NCI-H1105 treated with DMSO at 0.1 percent for 48 hours (cell line): ENCODE measurements at regions not wholly inside any gene's neighbourhood (a gene's known extent, or its start where the extent isn't known, plus 50 kb on each side); places are given as distances from the start of the nearest gene placed in this dataset.

ENCODE experiments used
- DNase-seq: peaks from one replicate; lab custom pipeline; 2025; lab: John Stamatoyannopoulos, UW

DNA sequence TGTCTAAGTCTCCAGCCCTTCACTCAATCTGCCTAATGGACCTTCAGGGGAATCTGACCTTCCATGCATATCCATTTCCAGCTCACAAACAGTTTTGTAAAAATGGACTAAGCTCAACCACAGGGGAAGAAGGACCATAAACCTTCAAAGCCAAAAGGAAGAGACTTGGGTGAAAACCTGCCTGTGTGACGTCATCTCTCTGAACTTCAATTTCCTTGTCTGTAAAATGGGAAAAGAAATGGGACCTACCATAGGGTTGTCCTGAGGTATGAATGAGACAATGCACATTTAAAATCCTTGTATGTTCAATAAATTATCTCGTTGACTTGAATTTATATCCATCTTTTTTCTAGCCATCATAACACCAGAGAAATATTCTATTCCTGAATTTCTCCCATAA is 370.7 kb downstream of the INSC start:
- no peak for DNase-seq

DNA sequence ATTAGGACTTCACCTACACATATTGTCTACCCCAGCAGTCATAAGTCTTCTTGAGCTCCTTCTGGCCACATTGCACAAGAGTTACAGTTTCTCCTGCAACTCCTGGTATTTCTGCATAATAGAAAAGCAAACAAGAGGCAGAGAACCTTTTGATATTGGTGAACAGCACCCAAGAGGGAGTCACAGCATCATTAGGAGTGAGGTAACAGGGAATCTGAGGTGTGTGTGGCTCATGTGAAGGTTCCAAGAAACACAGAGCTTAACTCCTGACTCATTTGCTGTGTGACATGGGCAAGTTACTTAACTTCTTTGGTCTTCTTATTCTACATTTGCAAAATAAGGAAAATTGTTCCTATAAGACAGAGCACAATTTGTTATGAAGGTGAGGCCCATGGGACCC is 374.6 kb downstream of the INSC start:
- DNase-seq: no peak

DNA sequence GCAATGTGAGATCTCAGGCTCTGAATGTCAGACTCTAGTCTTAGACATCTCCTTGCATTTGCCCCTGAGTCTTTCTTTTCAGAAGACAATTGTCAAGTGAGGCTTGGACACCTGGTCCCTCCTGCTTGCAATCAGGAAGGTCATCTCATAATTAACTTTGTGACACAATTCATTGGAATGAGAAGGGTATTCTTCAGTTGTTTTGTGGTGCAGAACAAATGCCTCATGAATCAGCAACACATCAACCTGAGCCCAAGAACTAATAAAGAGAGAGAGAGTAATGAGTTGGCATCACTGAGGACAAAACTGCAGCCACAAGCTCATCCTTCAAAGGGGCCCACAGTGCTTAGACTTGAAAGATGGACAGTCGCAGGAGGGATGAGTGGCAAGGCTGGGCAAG is 375.8 kb downstream of the INSC start:
- no peak for DNase-seq

DNA sequence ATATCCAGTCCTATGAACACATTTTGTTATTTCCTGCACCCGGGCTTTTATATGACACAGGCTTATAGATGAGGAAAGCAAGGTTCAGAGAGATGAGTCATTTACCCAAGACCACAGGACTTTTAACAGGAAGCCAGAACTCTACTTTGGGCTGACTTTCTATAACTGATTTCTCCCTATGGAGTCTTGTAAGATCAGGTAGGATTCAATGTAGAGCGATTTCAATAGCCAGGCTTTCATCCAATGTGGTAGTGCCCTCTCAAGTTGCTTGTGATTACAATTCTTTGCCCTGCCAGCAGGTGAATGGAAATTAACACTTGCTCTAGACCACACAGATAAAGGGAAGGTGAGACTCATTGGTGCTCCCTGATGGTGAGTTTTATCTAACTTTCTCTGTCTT is 378.3 kb downstream of the INSC start:
- no peak for DNase-seq

DNA sequence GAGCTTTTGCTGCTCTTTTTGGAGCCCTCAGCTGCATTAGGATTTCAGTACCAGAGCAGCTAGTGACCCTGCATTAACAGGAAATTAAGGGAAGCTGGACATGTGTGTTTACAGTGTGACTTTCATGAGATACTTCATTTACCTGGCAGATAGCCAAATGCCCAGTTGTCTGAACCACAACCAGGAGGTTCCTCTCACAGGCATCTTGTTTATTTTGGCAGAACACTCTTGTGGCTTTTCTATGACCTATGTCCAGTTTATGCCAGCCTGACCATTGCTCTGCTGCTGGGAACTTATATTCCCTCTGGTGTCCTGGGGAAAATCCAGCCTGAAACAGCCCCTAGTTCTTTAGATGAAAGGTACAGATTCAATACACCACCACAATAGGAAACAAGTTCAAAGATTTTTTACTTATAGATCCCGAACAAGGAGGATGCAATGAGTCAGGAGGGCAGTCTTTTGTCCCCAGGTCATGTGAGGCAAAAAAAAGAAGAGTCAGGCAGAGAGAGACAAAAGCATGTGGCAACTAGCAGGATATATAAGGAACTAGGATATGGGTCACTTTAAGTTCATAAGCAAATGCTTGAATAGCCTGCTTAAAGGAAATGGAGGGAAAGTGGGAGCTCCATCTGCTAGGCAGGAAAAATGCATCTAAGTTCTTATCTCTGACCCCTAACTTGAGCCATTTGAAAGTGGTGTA is 379.3 kb downstream of the INSC start:
- DNase-seq: no peak

DNA sequence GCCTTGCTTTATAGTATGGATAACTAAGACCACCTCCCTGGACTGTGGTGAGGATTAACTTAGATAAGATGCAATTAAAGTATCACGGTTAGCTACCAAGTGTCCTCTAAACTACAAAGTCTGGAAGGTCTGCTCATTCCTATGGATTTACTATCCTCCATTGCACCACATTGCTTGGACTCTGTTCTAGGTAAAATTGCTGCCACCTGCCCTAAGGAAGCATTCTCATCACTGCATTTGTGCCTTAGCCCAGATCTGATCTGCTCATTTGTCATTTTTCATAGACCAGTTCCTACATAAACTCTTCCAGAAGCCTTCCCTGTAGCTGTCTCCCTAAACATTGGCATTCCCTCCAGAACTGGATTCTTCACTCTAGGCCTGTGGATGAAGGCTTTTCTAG is 380.0 kb downstream of the INSC start:
- DNase-seq: no peak

DNA sequence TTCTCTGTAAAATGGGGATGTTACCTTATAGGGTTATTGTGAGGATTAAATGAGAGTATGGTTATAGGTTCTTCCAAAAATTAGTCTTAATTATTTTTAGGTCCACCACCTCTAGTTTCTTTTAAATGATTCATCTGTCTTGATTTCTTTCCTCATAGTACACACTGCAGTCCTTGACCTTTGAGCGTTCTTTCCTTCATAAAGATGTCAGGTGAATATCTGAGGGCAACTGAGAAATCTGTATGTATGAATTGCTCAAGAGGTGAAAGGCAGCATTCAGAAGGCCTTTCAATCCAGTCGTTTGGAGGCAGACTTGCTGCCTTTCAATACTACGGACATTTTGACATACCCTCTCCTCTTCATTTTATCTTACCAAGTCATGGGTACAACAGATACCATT is 380.7 kb downstream of the INSC start:
- no peak for DNase-seq

DNA sequence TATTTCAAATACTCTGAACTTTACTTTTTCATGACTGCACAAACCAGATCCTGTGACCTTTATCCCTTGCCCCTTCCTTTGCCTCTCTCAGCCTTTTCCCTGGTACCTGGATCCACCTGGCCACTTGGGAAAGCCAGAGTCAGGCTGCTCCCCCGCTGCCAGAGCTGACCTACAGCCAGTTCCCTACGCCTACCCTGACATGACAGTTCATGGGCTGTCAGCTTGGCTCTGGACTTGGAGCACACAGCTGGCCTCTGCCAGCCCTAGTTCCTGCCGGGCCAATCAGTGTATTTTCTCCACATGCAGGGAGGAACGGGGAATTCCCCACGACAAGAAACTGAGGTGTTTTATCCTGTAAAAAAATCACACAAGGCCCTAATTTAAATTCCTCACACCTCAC is 382.6 kb downstream of the INSC start:
- DNase-seq: no peak

DNA sequence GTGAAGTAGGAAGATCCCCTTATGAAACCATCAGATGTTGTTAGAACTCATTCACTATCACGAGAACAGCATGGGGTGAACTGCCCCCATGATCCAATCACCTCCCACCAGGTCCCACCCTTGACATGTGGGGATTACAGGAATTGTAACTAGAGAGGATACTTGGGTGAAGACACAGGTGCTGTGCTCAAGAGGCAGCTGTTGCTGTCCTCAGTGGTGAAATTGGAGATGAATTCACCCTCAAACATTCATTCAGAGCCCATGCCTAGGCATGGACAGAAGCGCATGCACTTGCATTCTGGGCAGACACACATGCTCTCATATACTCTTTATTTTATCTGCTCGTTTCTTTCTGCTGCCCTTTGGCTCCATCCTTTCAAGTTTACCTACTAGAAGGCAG is 385.0 kb downstream of the INSC start:
- no peak for DNase-seq

DNA sequence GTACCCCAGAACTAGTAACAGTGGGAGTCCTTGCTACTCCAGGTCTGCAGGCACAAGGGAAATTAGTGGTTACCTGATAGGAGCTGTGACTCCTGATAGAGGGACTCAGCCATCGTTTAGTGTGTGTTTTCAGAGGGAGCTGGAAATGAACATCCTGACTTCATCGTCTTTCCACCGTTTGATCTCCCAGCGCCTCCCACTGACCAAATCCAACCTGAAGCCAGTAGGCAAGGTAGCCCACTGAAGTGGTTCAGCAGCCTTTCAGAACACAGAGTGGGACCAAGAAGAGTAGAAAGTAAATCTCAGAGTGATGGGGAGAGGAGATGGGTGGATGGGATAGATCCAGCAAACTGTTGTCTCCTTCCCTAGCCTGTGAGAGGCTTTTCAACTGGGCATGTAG is 385.9 kb downstream of the INSC start:
- no peak for DNase-seq

DNA sequence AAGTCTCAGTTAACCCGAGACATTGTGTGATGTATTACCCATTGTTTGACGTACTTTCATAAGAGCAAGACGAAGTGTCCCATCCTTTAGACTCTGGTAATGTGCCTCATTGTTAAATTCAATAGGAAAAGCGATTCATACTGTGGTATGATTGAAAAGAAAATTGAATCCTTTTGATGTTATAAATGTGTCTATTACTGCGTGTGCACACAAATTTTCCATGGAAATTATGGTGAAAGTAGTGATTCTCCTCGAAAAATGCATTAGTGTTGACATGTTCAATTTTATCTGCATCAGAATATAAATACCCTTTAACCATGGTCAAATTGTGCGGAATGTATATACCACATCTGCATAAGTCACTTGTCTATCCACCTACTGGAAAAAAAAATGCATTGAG is 386.8 kb downstream of the INSC start:
- DNase-seq: no peak

DNA sequence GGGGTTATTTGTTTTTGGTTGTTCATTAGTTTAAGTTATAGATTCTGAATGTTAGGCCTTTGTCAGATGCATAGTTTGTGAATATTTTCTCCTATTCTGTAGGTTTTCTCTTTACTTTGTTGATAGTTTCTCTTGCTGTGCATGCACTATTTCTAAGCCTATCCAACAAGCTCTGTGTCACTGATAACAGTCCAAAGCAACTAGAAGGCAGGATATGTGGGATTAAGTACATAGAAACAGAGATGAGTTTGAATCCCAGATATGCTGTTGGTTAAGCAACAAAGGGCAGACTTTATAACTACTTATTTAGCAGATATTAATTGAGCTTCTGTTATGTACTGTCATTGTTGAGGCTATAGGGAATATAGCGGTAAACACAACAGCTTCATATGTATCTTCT is 390.4 kb downstream of the INSC start:
- DNase-seq: no peak

DNA sequence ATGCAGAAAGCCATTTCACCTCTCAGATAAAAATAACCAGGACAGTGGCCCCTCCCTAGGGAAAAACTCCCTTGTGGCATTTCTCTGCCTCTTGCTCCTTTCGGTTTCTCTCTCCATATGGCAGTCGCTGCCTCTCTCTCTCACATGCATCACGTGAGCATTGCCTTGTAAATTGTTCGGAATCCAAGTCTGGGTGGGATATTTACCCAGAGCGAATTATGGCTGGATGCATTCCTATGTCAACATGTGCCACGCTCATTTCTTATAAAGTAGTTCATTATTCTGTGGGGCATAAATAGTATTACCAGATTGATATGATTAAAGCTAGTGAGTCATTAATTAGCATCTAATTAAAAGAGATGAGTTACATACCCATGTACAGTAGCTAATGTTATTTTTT is 392.9 kb downstream of the INSC start:
- DNase-seq: peak; percentile 10

DNA sequence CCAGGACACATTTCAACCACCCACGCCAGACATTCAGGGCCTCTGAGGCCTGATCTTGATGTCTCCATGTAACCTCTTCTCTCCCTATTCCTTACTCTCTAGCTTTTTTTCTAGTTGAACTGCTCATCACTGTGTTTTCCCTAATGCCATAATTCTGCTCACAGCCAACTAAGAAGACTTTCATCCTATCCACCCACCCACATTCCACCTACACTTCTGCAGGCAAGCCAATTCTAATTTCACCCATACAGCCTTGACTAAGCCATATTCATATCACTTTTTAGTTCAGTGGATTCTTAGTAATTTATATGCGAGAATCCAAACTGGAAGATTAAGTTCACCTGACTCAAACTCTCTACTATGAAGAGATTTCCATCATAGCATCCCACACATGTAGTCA is 394.4 kb downstream of the INSC start:
- DNase-seq: no peak

DNA sequence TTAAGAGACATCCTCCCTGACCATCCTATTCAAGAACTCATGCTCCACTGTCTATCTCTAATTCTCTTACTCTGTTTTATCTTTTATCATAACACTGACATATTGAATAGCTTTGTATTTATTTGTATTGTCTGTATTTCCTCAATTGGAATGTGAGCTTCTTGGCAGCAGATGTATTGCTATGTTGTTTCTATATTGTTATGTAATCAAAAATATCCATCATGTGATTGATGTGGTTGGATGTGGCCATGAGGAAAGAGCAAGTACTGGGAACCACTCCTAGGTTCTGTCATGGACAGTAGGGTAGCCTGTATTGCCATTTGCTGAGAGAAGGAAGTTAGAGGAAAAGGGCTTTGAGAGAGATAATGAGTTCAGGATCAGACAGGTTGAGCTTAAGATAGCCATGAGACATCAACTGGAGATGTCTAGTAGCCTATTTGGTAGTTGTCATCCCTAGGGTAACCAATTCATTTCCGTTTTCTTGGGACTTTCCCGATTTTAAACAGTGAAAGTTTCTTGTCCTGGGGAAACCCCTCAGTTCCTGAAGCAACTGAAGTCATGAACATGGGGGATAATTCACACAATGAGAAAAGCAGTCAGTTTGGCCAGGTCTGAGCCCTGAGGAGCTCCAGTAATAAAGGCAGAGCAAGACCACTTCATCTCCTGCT is 404.5 kb downstream of the INSC start:
- DNase-seq: no peak

DNA sequence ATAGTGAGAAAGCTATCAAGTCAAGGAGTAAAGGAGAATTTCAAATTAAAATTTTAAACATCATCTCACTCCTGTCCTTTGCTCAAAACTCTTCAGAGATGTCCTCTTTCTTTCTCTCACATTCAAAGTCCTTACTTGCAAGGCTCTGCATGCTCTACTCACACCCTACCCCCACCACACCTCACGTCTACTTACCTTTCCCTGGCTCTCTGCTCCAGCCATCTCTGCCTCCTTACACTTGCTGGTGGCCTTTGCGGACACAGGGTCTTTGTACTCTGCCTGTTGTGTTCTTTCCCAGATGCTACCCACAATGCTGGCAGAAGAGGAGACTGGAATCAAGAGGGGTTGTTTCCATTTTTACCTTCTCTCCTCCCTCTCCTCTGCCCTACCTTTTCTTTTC is 405.2 kb downstream of the INSC start:
- DNase-seq: no peak

DNA sequence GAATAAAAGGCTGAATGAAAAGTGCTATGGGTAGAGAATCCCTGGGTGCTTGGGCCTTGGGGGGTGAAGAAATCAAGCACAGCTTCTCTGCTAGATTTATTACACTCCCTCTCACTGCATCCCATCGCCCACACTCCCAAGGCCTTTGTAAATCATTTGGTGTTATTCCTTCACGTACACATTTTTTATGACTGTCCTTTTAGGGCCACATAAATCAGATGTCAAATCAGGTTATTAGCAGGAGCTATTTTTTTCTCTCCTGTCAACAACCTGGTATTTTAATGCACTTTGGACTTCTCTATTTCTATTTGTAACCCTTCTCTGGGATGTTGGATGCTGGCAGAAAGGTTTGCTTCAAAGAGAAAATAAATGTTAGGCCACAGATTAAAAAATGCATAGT is 408.8 kb downstream of the INSC start:
- no peak for DNase-seq

DNA sequence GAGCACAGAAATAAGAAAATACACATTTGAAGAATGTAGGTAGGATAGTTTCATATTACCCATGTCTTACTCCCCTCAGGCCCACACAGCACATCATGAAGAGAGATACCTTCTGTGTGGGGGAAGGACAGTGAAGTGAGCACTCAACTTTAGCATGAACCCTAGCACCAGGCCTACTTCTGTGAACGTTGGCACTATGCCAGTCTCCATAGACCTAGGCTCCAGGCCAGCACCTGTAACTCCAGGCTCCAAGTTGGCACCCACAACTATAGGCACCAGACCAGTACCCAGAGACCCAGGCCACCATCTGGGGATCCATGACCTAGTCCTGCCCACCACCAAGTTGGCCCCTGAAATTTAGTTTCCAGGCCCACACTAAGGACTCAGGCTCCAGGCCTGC is 410.9 kb downstream of the INSC start:
- peak; percentile 34 for DNase-seq

DNA sequence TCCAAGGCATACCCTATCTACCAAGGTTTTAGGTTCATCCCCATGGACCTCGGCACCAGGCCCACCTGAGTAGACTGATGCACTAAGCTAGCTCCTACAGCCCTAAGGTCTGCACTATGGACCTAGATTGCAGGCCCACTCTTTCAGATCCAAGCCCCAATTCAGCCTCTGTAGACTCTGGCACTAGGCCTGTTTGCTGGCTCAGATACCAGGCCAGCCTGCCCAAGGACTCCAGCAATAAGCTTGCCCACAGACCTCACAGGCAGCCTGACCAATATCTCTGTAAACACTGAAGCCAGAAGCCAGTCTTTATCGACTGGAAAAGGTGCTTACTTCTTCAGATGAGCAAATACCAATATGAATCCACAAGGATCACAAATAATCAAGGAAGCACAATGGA is 411.3 kb downstream of the INSC start:
- no peak for DNase-seq

DNA sequence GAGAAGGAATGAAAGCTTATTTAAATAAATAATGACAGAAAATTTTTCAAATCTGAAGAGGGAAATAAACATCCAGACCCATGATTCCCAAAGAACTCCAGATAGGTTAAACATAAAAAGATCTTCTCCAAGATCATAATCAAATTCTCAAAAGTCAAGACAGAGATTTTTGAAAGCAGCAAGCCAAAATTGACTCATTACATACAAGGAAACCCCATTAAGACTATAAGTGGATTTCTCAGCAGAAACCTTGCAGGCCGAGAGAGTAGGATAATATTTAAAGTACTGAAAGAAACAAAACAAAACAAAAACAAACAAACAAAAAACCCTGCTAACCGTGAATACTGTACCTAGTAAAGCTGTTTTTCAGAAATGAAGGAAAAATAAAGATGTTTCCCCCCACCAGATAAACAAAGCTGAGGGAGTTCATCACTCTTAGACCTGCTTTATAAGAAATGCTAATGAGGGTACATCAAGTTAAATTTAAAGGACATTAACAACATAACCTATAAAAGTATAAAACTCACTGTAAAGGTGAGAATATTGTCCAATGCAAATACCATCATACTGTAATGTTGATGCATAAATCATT is 412.2 kb downstream of the INSC start:
- no peak for DNase-seq

DNA sequence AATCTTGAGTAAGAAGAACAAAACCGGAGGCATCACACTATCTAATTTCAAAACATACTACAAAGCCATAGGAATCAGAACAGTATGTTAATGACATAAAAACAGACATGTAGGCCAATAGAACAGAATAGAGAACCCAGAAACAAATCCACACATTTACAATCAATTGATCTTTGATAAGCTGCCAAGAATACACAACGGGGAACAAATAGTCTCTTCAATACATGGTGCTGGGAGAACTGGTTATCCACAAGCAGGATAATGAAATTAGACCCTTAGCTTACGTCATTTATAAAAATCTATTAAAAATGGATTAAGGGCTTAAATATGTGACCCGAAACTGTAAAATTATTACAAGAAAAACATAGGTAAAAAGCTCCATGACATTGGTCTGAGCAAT is 417.7 kb downstream of the INSC start:
- no peak for DNase-seq

DNA sequence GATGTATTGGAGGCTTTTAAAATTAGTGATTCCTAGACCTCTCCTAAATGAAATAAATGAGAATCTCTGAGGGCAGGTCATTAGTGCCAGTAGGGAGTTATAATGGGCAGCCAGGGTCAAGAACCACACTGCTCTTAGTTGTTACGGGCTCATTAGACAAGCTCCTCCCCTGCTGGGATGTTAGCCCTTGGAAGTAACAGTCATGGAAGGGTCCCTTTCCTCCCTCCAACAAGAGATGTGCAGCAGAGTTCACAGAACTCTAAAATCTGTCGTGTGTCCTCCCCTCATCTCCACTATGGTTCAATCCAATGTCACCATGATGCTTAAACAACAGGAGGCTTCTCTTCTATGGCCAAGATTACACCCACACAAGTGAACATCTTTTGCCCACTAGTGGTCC is 419.5 kb downstream of the INSC start:
- DNase-seq: no peak

DNA sequence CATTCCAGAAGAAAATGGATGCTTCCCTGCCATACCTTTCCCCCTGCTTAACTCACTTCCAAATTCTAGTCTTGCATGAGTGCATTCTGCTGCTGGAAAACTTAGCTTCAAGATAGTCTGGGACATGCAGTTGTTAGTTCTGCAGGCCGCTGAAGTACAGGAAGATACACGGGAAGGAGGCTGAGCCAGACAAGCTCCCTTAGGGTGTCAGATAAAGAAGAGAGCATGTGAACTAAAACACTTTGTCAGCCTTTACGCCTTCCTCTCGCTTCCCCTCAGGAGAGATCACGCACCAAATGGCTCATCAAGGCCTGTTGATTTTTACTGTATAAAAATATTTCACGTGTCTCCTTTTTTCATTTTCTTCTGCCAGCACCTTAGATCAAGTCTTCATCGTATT is 420.7 kb downstream of the INSC start:
- no peak for DNase-seq

DNA sequence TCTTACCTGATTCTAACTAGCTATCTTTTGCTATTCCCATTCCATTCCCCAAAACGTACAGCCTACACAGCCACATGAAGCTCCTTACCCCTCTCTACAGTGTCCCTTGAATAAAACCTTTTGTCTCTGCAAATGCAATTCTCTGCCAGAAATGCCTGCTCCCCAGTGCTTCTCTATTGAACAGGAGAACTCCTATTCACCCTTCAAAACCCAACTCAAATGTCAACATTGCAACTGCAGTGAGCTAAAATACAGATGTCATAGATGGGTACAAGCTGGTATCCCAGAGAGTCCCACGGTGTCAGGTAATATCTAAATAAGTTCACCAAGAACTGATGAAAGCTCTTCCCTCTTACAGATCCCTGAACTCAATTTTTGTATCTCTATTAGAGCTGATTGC is 421.7 kb downstream of the INSC start:
- no peak for DNase-seq
